Naive B cell (primary cell): ENCODE measurements at regions not wholly inside any gene's neighbourhood (a gene's known extent, or its start where the extent isn't known, plus 50 kb on each side); places are given as distances from the start of the nearest gene placed in this dataset.
A peak's percentile ranks its signal among the peaks of the same experiment; 100 is the strongest.
"Not testable (repeated sequence)": the region's sequence is repeated elsewhere in the genome, so short reads cannot be mapped to it uniquely, and the experiment has no call there.

Experiments used
- ATAC-seq, 2 donors: fragments of 150-1000 bp; cut with Tn5 transposase; 2 replicates each; pipeline ENCODE4 v1.10.0; 2021; ENCODE audit warnings: low read depth in 2 of 2, mild to moderate bottlenecking in 2 of 2, moderate library complexity in 2 of 2
- DNase-seq: peaks from one replicate; pipeline ENCODE4 v3.0.0; 2022
- H3K27ac Mint-ChIP-seq, 6 donors: one replicate each; pipeline ENCODE4 v1.8.0; 2020 to 2022; ENCODE audit warnings: mild to moderate bottlenecking in 6 of 6, mixed read lengths in 6 of 6, moderate library complexity in 5 of 6, inconsistent platforms in 2 of 6
- H3K27me3 Mint-ChIP-seq, 3 donors: one replicate each; pipeline ENCODE4 v1.8.0; 2021 to 2022; ENCODE audit warnings: mixed read lengths in 3 of 3, mild to moderate bottlenecking in 1 of 3
- H3K36me3 Mint-ChIP-seq, 2 donors: one replicate each; pipeline ENCODE4 v1.8.0; 2020 to 2022; ENCODE audit warnings: mixed read lengths in 2 of 2, inconsistent platforms in 1 of 2, mild to moderate bottlenecking in 1 of 2
- H3K4me1 Mint-ChIP-seq, 3 donors: one replicate each; pipeline ENCODE4 v1.8.0; 2020 to 2022; ENCODE audit warnings: mixed read lengths in 3 of 3, inconsistent platforms in 1 of 3, mild to moderate bottlenecking in 1 of 3, moderate library complexity in 1 of 3
- H3K4me3 Mint-ChIP-seq, 8 donors: one replicate each; pipeline ENCODE4 v1.8.0; 2020 to 2022; ENCODE audit warnings: mild to moderate bottlenecking in 8 of 8, mixed read lengths in 8 of 8, moderate library complexity in 8 of 8, inconsistent platforms in 2 of 8
- H3K9me3 Mint-ChIP-seq, 7 donors: one replicate each; pipeline ENCODE4 v1.8.0; 2020 to 2022; ENCODE audit warnings: mixed read lengths in 7 of 7, mild to moderate bottlenecking in 5 of 7, inconsistent platforms in 2 of 7, moderate library complexity in 1 of 7

- H3K4me1 Mint-ChIP-seq: peaks cover 6 to 11% (median 6%) of the 10 kb centered on the region in 3 donors
- no peak overlapping the region for H3K4me3 Mint-ChIP-seq
- DNase-seq (no peak), ATAC-seq (no peak)
- no peaks in the 10 kb centered on the region for H3K27me3 Mint-ChIP-seq
- H3K36me3 Mint-ChIP-seq: no peaks in the 10 kb centered on the region
- peaks cover 0 to 2% (median 0%) of the 10 kb centered on the region in 7 donors for H3K9me3 Mint-ChIP-seq
- H3K27ac Mint-ChIP-seq: peak overlapping the region in 1 of 6 donors; percentile 37
Observed at GRCh38 chr3:105958237-105959000, 89.6 kb upstream of the CBLB start.

- H3K27me3 Mint-ChIP-seq: no peaks in the 10 kb centered on the region
- no peak for DNase-seq
- no peaks in the 10 kb centered on the region for H3K36me3 Mint-ChIP-seq
- peaks cover 0 to 2% (median 0%) of the 10 kb centered on the region in 7 donors for H3K9me3 Mint-ChIP-seq
- H3K4me3 Mint-ChIP-seq: no peak overlapping the region
- peak overlapping the region in 1 of 6 donors; percentile 33 for H3K27ac Mint-ChIP-seq
- ATAC-seq: peak; percentile 35 to 66
- peaks cover 6 to 11% (median 6%) of the 10 kb centered on the region in 3 donors for H3K4me1 Mint-ChIP-seq
Observed at GRCh38 chr3:105959851-105960250, 91.0 kb upstream of the CBLB start.

GRCh38 chr3:105960381-105960780, 91.6 kb upstream of the CBLB start:
- H3K36me3 Mint-ChIP-seq: no peaks in the 10 kb centered on the region
- H3K9me3 Mint-ChIP-seq: peaks cover 0 to 2% (median 0%) of the 10 kb centered on the region in 7 donors
- peaks cover 5 to 11% (median 6%) of the 10 kb centered on the region in 3 donors for H3K4me1 Mint-ChIP-seq
- H3K4me3 Mint-ChIP-seq: no peak overlapping the region
- H3K27ac Mint-ChIP-seq: no peak overlapping the region
- H3K27me3 Mint-ChIP-seq: no peaks in the 10 kb centered on the region
- DNase-seq: no peak
- ATAC-seq: no peak

- peak overlapping the region in 1 of 8 donors; percentile 7 for H3K4me3 Mint-ChIP-seq
- no peak for ATAC-seq
Observed at GRCh38 chr3:105963161-105963560, 94.3 kb upstream of the CBLB start.

GRCh38 chr3:105965384-105965783, 96.6 kb upstream of the CBLB start:
- Mint-ChIP-seq H3K27ac (no peak overlapping the region), H3K4me3 (no peak overlapping the region), H3K9me3 (peaks cover 1 to 6% (median 4%) of the 10 kb centered on the region in 7 donors), H3K27me3 (no peaks in the 10 kb centered on the region), H3K36me3 (peaks cover 0 to under 1% of the 10 kb centered on the region in 2 donors), H3K4me1 (peaks cover 0 to 5% (median 0%) of the 10 kb centered on the region in 3 donors)
- ATAC-seq (no peak), DNase-seq (no peak)

More at GRCh38 chr3:105963161-105963560, 94.3 kb upstream of the CBLB start:
- H3K27me3 Mint-ChIP-seq: no peaks in the 10 kb centered on the region
- DNase-seq: no peak
- H3K27ac Mint-ChIP-seq: no peak overlapping the region
- no peaks in the 10 kb centered on the region for H3K36me3 Mint-ChIP-seq
- H3K4me1 Mint-ChIP-seq: peaks cover 5 to 11% (median 6%) of the 10 kb centered on the region in 3 donors
- H3K9me3 Mint-ChIP-seq: peaks cover 0 to 2% (median 0%) of the 10 kb centered on the region in 7 donors

GRCh38 chr3:105967117-105967516, 98.3 kb upstream of the CBLB start:
- no peak for ATAC-seq
- no peaks in the 10 kb centered on the region for H3K4me1 Mint-ChIP-seq

GRCh38 chr3:105970283-105970682, 101.5 kb upstream of the CBLB start:
- Mint-ChIP-seq H3K27ac (no peak overlapping the region), H3K36me3 (peaks cover 16 to 22% of the 10 kb centered on the region in 2 donors), H3K4me1 (no peaks in the 10 kb centered on the region), H3K9me3 (peaks cover 18 to 28% (median 21%) of the 10 kb centered on the region in 7 donors), H3K27me3 (no peaks in the 10 kb centered on the region), H3K4me3 (no peak overlapping the region)
- DNase-seq (no peak), ATAC-seq (no peak)

More at GRCh38 chr3:105967117-105967516, 98.3 kb upstream of the CBLB start:
- peaks cover 14 to 18% of the 10 kb centered on the region in 2 donors for H3K36me3 Mint-ChIP-seq
- H3K9me3 Mint-ChIP-seq: peaks cover 16 to 24% (median 17%) of the 10 kb centered on the region in 7 donors
- no peak overlapping the region for H3K27ac Mint-ChIP-seq
- DNase-seq: no peak
- H3K4me3 Mint-ChIP-seq: no peak overlapping the region
- H3K27me3 Mint-ChIP-seq: no peaks in the 10 kb centered on the region

GRCh38 chr3:105972069-105972468, 103.3 kb upstream of the CBLB start:
- H3K27me3 Mint-ChIP-seq: no peaks in the 10 kb centered on the region
- DNase-seq (no peak), ATAC-seq (no peak)
- H3K4me3 Mint-ChIP-seq: no peak overlapping the region
- no peaks in the 10 kb centered on the region for H3K4me1 Mint-ChIP-seq
- H3K27ac Mint-ChIP-seq: peak overlapping the region in 1 of 6 donors; percentile 24
- peaks cover 17 to 28% (median 21%) of the 10 kb centered on the region in 7 donors for H3K9me3 Mint-ChIP-seq
- peaks cover 16 to 22% of the 10 kb centered on the region in 2 donors for H3K36me3 Mint-ChIP-seq

GRCh38 chr3:105974381-105974780, 105.6 kb upstream of the CBLB start:
- H3K9me3 Mint-ChIP-seq: peaks cover 17 to 28% (median 21%) of the 10 kb centered on the region in 7 donors
- H3K36me3 Mint-ChIP-seq: peaks cover 16 to 22% of the 10 kb centered on the region in 2 donors
- ATAC-seq (no peak), DNase-seq (no peak)
- H3K4me1 Mint-ChIP-seq: no peaks in the 10 kb centered on the region
- H3K27ac Mint-ChIP-seq: no peak overlapping the region
- no peak overlapping the region for H3K4me3 Mint-ChIP-seq
- no peaks in the 10 kb centered on the region for H3K27me3 Mint-ChIP-seq

- DNase-seq (no peak), ATAC-seq (no peak)
- H3K9me3 Mint-ChIP-seq: peaks cover 10 to 14% (median 11%) of the 10 kb centered on the region in 7 donors
- H3K27ac Mint-ChIP-seq: no peak overlapping the region
- no peak overlapping the region for H3K4me3 Mint-ChIP-seq
- H3K27me3 Mint-ChIP-seq: no peaks in the 10 kb centered on the region
- H3K4me1 Mint-ChIP-seq: no peaks in the 10 kb centered on the region
- peaks cover 11 to 13% of the 10 kb centered on the region in 2 donors for H3K36me3 Mint-ChIP-seq
Observed at GRCh38 chr3:105976196-105976595, 107.4 kb upstream of the CBLB start.

GRCh38 chr3:105979961-105980360, 111.1 kb upstream of the CBLB start:
- DNase-seq: no peak
- no peak overlapping the region for H3K4me3 Mint-ChIP-seq
- ATAC-seq: no peak
- no peaks in the 10 kb centered on the region for H3K27me3 Mint-ChIP-seq
- no peaks in the 10 kb centered on the region for H3K4me1 Mint-ChIP-seq
- no peak overlapping the region for H3K27ac Mint-ChIP-seq
- H3K36me3 Mint-ChIP-seq: no peaks in the 10 kb centered on the region
- peaks cover 0 to 12% (median 6%) of the 10 kb centered on the region in 7 donors for H3K9me3 Mint-ChIP-seq

- Mint-ChIP-seq H3K27me3 (no peaks in the 10 kb centered on the region), H3K36me3 (no peaks in the 10 kb centered on the region), H3K4me1 (no peaks in the 10 kb centered on the region), H3K4me3 (no peak overlapping the region), H3K9me3 (peaks cover 0 to 12% (median 6%) of the 10 kb centered on the region in 7 donors), H3K27ac (no peak overlapping the region)
- DNase-seq (no peak), ATAC-seq (no peak)
Observed at GRCh38 chr3:105982207-105982606, 113.4 kb upstream of the CBLB start.

- Mint-ChIP-seq H3K27ac (no peak overlapping the region), H3K4me3 (no peak overlapping the region), H3K36me3 (peaks cover 0 to 10% of the 10 kb centered on the region in 2 donors), H3K27me3 (no peaks in the 10 kb centered on the region), H3K9me3 (peaks cover 2 to 15% (median 6%) of the 10 kb centered on the region in 7 donors), H3K4me1 (peaks cover 9 to 12% (median 11%) of the 10 kb centered on the region in 3 donors)
- no peak for ATAC-seq
- no peak for DNase-seq
Observed at GRCh38 chr3:105984837-105985236, 116.0 kb upstream of the CBLB start.

GRCh38 chr3:105986343-105986742, 117.5 kb upstream of the CBLB start:
- H3K36me3 Mint-ChIP-seq: peaks cover 0 to 15% of the 10 kb centered on the region in 2 donors
- not testable (repeated sequence) for ATAC-seq, H3K27me3 Mint-ChIP-seq, H3K4me3 Mint-ChIP-seq, DNase-seq, H3K27ac Mint-ChIP-seq
- peaks cover 9 to 12% (median 11%) of the 10 kb centered on the region in 3 donors for H3K4me1 Mint-ChIP-seq
- peaks cover 4 to 25% (median 13%) of the 10 kb centered on the region in 7 donors for H3K9me3 Mint-ChIP-seq
